ENCODE measurements at regions not wholly inside any gene's neighbourhood (a gene's known extent, or its start where the extent isn't known, plus 50 kb on each side); places are given as distances from the start of the nearest gene placed in this dataset.

GRCh38 chr16:14017886-14018285 lies 53.2 kb upstream of the MRTFB start:
- POLR2A ChIA-PET (ENCODE audit: unreplicated experiment) = interaction anchor here (0.8 to 1.0 kb wide), 2 partner anchors 37 to 174 kb away, joined by 3 to 5 read pairs; no protein-coding TSS in a partner anchor
- Histone ChIP-seq H3K4me2 (ENCODE audit: low read length) (no peak overlapping the region), H3K9me3 (ENCODE audit: low read length) (no peaks in the 10 kb centered on the region), H3K27ac (ENCODE audit: low read length) (no peak overlapping the region), H3K9ac (ENCODE audit: low read length) (no peak overlapping the region), H3K4me1 (ENCODE audit: insufficient read depth, low read length) (peaks cover 14% of the 10 kb centered on the region), H3K27me3 (ENCODE audit: low read length) (no peaks in the 10 kb centered on the region), H3K79me2 (ENCODE audit: low read length) (no peaks in the 10 kb centered on the region), H4K20me1 (ENCODE audit: low read length) (no peaks in the 10 kb centered on the region), H2AFZ (ENCODE audit: low read length) (no peak overlapping the region), H3K9me2 (replicated peaks; ENCODE audit: low read length) (no peaks in the 10 kb centered on the region), H3K36me3 (ENCODE audit: low read depth, low read length) (no peaks in the 10 kb centered on the region), H3K4me3 (ENCODE audit: low read length) (no peak overlapping the region), H3F3A (ENCODE audit: low read length, unreplicated experiment) (no peaks in the 10 kb centered on the region)
- TF ChIP-seq CTCF (conservative IDR thresholded peaks at IDR 0.05; ENCODE audit: low read depth, low read length) (no peak), EZH2 (IDR thresholded peaks at IDR 0.05; ENCODE audit: low read length, unreplicated experiment) (no peak), EZH2phosphoT487 (IDR thresholded peaks at IDR 0.05; ENCODE audit: borderline replicate concordance, low read length) (no peak)
- ATAC-seq (no peak), DNase-seq (no peak)
- no TSS peak for BruUV-seq (replicated peaks)
- intact Hi-C loops (cut with micrococcal nuclease) = loop anchor here (5.0 to 10.0 kb wide), 2 partner anchors 54 to 93 kb away; partner anchors contain the start of genes ERCC4 and MRTFB
- CTCF ChIA-PET = no interaction called here

GRCh38 chr16:14018851-14019250 lies 52.3 kb upstream of the MRTFB start:
- Histone ChIP-seq H4K20me1 (ENCODE audit: low read length) (no peaks in the 10 kb centered on the region), H3K9me2 (replicated peaks; ENCODE audit: low read length) (no peaks in the 10 kb centered on the region), H3K9ac (ENCODE audit: low read length) (no peak overlapping the region), H3K9me3 (ENCODE audit: low read length) (no peaks in the 10 kb centered on the region), H3K4me3 (ENCODE audit: low read length) (no peak overlapping the region), H3K79me2 (ENCODE audit: low read length) (no peaks in the 10 kb centered on the region), H2AFZ (ENCODE audit: low read length) (no peak overlapping the region), H3K36me3 (ENCODE audit: low read depth, low read length) (no peaks in the 10 kb centered on the region), H3K27ac (ENCODE audit: low read length) (no peak overlapping the region), H3K4me1 (ENCODE audit: insufficient read depth, low read length) (peaks cover 12% of the 10 kb centered on the region), H3K27me3 (ENCODE audit: low read length) (no peaks in the 10 kb centered on the region), H3K4me2 (ENCODE audit: low read length) (no peak overlapping the region), H3F3A (ENCODE audit: low read length, unreplicated experiment) (no peaks in the 10 kb centered on the region)
- no peak for TF ChIP-seq EZH2 (IDR thresholded peaks at IDR 0.05; ENCODE audit: low read length, unreplicated experiment)
- no peak for TF ChIP-seq EZH2phosphoT487 (IDR thresholded peaks at IDR 0.05; ENCODE audit: borderline replicate concordance, low read length)
- no peak for TF ChIP-seq CTCF (conservative IDR thresholded peaks at IDR 0.05; ENCODE audit: low read depth, low read length)
- ChIA-PET CTCF (interaction anchor here (0.5 kb wide), 1 partner anchor 78 kb away, joined by 3 read pairs; no protein-coding TSS in a partner anchor), POLR2A (ENCODE audit: unreplicated experiment) (interaction anchor here (1.0 kb wide), 1 partner anchor 173 kb away, joined by 3 read pairs; no protein-coding TSS in a partner anchor)
- intact Hi-C loops (cut with micrococcal nuclease) = loop anchor here (5.0 to 10.0 kb wide), 2 partner anchors 53 to 94 kb away; partner anchors contain the start of genes ERCC4 and MRTFB
- DNase-seq (no peak), ATAC-seq (no peak)
- no TSS peak for BruUV-seq (replicated peaks)

GRCh38 chr16:14020141-14020540 lies 51.0 kb upstream of the MRTFB start:
- no TSS peak for BruUV-seq (replicated peaks)
- H3K9me3 ChIP-seq (ENCODE audit: low read length) = no peaks in the 10 kb centered on the region
- peak; percentile 37 for DNase-seq
- POLR2A ChIA-PET (ENCODE audit: unreplicated experiment) = no interaction called here
- H3K4me2 ChIP-seq (ENCODE audit: low read length) = no peak overlapping the region
- no peaks in the 10 kb centered on the region for H3K79me2 ChIP-seq (ENCODE audit: low read length)
- no peaks in the 10 kb centered on the region for H3K27me3 ChIP-seq (ENCODE audit: low read length)
- H3F3A ChIP-seq (ENCODE audit: low read length, unreplicated experiment) = no peaks in the 10 kb centered on the region
- peak; percentile 50; the same call in 1 of the 2 replicates for ATAC-seq
- H2AFZ ChIP-seq (ENCODE audit: low read length) = no peak overlapping the region
- TF ChIP-seq CTCF (conservative IDR thresholded peaks at IDR 0.05; ENCODE audit: low read depth, low read length) (no peak), EZH2phosphoT487 (IDR thresholded peaks at IDR 0.05; ENCODE audit: borderline replicate concordance, low read length) (no peak), EZH2 (IDR thresholded peaks at IDR 0.05; ENCODE audit: low read length, unreplicated experiment) (no peak)
- intact Hi-C loops (cut with micrococcal nuclease) = loop anchor here (10.0 kb wide), 1 partner anchor 165 kb away; no protein-coding TSS in a partner anchor
- H3K4me3 ChIP-seq (ENCODE audit: low read length) = no peak overlapping the region
- no peaks in the 10 kb centered on the region for H3K9me2 ChIP-seq (replicated peaks; ENCODE audit: low read length)
- H3K4me1 ChIP-seq (ENCODE audit: insufficient read depth, low read length) = peaks cover 12% of the 10 kb centered on the region
- no peak overlapping the region for H3K27ac ChIP-seq (ENCODE audit: low read length)
- CTCF ChIA-PET = interaction anchor here (1.0 kb wide), 1 partner anchor 97 kb away, joined by 3 read pairs; no protein-coding TSS in a partner anchor
- H3K36me3 ChIP-seq (ENCODE audit: low read depth, low read length) = no peaks in the 10 kb centered on the region
- no peaks in the 10 kb centered on the region for H4K20me1 ChIP-seq (ENCODE audit: low read length)
- no peak overlapping the region for H3K9ac ChIP-seq (ENCODE audit: low read length)

Data from PC-3 (cell line).